GM21360 (cell line): ENCODE measurements at regions not wholly inside any gene's neighbourhood (a gene's known extent, or its start where the extent isn't known, plus 50 kb on each side); places are given as distances from the start of the nearest gene placed in this dataset.
"Not testable (repeated sequence)": the region's sequence is repeated elsewhere in the genome, so short reads cannot be mapped to it uniquely, and the experiment has no call there.

Source experiments
- ATAC-seq: cut with Tn5 transposase; IDR thresholded peaks from one replicate; pipeline ENCODE4 v1.9.1; 2021; ENCODE audit warnings: mild to moderate bottlenecking, moderate library complexity; ENCODE audit not compliant: unreplicated experiment

GRCh38 chr5:16987776-16988175, 51.7 kb upstream of the MYO10 start:
- no peak for ATAC-seq

- not testable (repeated sequence) for ATAC-seq
These were observed 54.9 kb upstream of the MYO10 start for GRCh38 chr5:16990817-16991520.

- no peak for ATAC-seq
These were observed 55.9 kb upstream of the MYO10 start for GRCh38 chr5:16992006-16992405.

GRCh38 chr5:16992444-16992843, 56.4 kb upstream of the MYO10 start:
- ATAC-seq = no peak

GRCh38 chr5:16994565-16994964, 58.5 kb upstream of the MYO10 start:
- ATAC-seq = no peak

GRCh38 chr5:16995372-16995771, 59.3 kb upstream of the MYO10 start:
- ATAC-seq = no peak

GRCh38 chr5:17000291-17000939, 64.3 kb upstream of the MYO10 start:
- no peak for ATAC-seq

GRCh38 chr5:17001428-17001827, 65.3 kb upstream of the MYO10 start:
- ATAC-seq = no peak

GRCh38 chr5:17004441-17005106, 68.5 kb upstream of the MYO10 start:
- ATAC-seq = no peak

- no peak for ATAC-seq
These were observed 69.2 kb upstream of the MYO10 start for GRCh38 chr5:17005107-17005828.

- no peak for ATAC-seq
These were observed 76.2 kb upstream of the MYO10 start for GRCh38 chr5:17012289-17012688.

GRCh38 chr5:17014686-17015085, 78.6 kb upstream of the MYO10 start:
- ATAC-seq = no peak

GRCh38 chr5:17018871-17019270, 82.8 kb upstream of the MYO10 start:
- ATAC-seq = no peak

GRCh38 chr5:17019324-17019723, 83.2 kb upstream of the MYO10 start:
- ATAC-seq = no peak

- no peak for ATAC-seq
These were observed 84.9 kb upstream of the MYO10 start for GRCh38 chr5:17020678-17021601.

GRCh38 chr5:17021602-17021932, 85.5 kb upstream of the MYO10 start:
- no peak for ATAC-seq

- ATAC-seq = no peak
These were observed 86.2 kb upstream of the MYO10 start for GRCh38 chr5:17022296-17022695.

GRCh38 chr5:17024686-17025180, 88.6 kb upstream of the MYO10 start:
- ATAC-seq = no peak

- ATAC-seq = not testable (repeated sequence)
These were observed 95.7 kb upstream of the MYO10 start for GRCh38 chr5:17031659-17032277.
